Stimulated activated CD8-positive, alpha-beta memory T cell treated with anti-CD3 and anti-CD28 coated beads, Interleukin-7, amount 100 ng/mL, for 1 hour (primary cell): ENCODE measurements at regions not wholly inside any gene's neighbourhood (a gene's known extent, or its start where the extent isn't known, plus 50 kb on each side); places are given as distances from the start of the nearest gene placed in this dataset.
"Not testable (repeated sequence)": the region's sequence is repeated elsewhere in the genome, so short reads cannot be mapped to it uniquely, and the experiment has no call there.

Experiments
- DNase-seq, 2 donors: peaks; one replicate each; pipeline ENCODE4 v3.0.0-alpha.2; 2020; ENCODE audit warnings: low read depth in 2 of 2

GRCh38 chr2:16058747-16059358 lies 118.5 kb downstream of the MYCN start:
- DNase-seq = no peak

GRCh38 chr2:16058256-16058655 lies 117.9 kb downstream of the MYCN start:
- DNase-seq = no peak

GRCh38 chr2:16057661-16058060 lies 117.3 kb downstream of the MYCN start:
- DNase-seq = no peak

GRCh38 chr2:16055848-16056580 lies 115.7 kb downstream of the MYCN start:
- DNase-seq = no peak

- DNase-seq = no peak
Measured at GRCh38 chr2:16053437-16054257, 113.3 kb downstream of the MYCN start.

- not testable (repeated sequence) for DNase-seq
Measured at GRCh38 chr2:16052571-16053052, 112.3 kb downstream of the MYCN start.

GRCh38 chr2:16051841-16052564 lies 111.7 kb downstream of the MYCN start:
- no peak for DNase-seq

GRCh38 chr2:16050908-16051489 lies 110.6 kb downstream of the MYCN start:
- no peak for DNase-seq

GRCh38 chr2:16050261-16050907 lies 110.0 kb downstream of the MYCN start:
- no peak for DNase-seq

GRCh38 chr2:16049406-16049805 lies 109.1 kb downstream of the MYCN start:
- no peak for DNase-seq

GRCh38 chr2:16048466-16048865 lies 108.1 kb downstream of the MYCN start:
- no peak for DNase-seq

- DNase-seq = no peak
Measured at GRCh38 chr2:16047701-16048100, 107.4 kb downstream of the MYCN start.

GRCh38 chr2:16046649-16047048 lies 106.3 kb downstream of the MYCN start:
- no peak for DNase-seq

GRCh38 chr2:16045653-16046352 lies 105.5 kb downstream of the MYCN start:
- DNase-seq = no peak

GRCh38 chr2:16044946-16045456 lies 104.7 kb downstream of the MYCN start:
- DNase-seq = no peak

GRCh38 chr2:16043627-16044026 lies 103.3 kb downstream of the MYCN start:
- DNase-seq = no peak

- no peak for DNase-seq
Measured at GRCh38 chr2:16043192-16043591, 102.8 kb downstream of the MYCN start.

- no peak for DNase-seq
Measured at GRCh38 chr2:16042201-16042700, 101.9 kb downstream of the MYCN start.

GRCh38 chr2:16040271-16041010 lies 100.1 kb downstream of the MYCN start:
- DNase-seq = no peak
